Muscle of arm (tissue), 1 donor: ENCODE measurements at regions not wholly inside any gene's neighbourhood (a gene's known extent, or its start where the extent isn't known, plus 50 kb on each side); places are given as distances from the start of the nearest gene placed in this dataset.

Experiments
- DNase-seq: peaks from one replicate; pipeline ENCODE4 v3.0.0-alpha.2; 2013

DNA sequence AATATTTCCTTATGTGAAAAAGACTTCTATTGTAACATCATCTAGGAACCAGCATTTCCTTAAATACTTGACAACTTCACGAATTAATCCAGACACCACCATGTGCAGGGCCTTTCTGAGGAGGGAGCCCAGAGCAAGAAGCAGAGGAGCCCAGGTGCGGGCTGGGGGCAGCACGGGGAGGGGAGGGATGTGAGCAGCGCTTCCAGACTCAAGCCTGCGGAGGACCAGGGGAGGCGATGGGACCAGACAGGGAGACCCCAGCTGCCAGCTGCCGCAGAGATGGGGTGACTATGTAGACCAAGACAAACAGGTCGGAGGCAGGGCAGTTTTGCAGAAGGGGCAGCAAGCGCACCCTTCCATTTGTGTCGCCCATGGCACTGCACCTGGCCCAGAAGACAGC, 596.1 kb downstream of the IRX1 start:
- no peak for DNase-seq

DNA sequence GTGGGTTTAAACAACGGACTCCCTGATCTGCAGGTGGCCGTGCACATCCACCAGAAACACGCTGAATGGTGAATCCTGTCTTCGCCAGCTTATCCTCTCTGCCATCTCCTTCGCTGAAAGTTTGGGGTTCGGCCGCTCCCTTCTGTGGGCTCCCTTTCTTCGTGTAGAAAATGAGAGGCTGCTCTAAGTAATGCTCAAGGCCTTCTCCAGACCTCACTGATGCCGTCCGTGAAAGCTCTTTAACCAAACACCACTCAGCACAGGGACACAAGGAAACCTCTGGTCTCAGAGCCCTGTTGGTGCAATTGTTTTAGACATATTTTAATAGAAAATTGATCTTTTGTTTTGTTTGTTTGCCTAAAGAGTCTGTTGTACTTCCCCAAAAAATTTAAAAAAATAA, 596.5 kb downstream of the IRX1 start:
- DNase-seq = no peak

DNA sequence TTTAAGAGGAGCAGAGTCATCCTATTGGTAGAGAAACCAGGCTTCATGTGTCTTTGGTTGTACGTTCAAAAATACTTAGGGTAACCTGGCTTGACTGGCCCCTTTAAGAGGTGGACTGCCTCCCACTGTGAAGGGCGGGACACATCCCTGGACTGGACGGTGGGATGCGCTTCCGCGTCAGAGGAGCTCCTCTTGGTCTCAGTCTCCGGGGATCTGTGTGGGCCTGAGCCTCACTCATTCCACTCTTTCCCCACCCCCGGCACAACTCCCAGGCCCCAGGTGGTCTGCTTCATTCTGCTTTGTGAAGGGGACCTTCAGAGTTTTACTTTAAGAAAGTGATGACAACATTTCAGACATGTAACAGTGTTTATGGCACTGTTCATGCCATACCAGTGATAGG, 601.1 kb downstream of the IRX1 start:
- DNase-seq = no peak

DNA sequence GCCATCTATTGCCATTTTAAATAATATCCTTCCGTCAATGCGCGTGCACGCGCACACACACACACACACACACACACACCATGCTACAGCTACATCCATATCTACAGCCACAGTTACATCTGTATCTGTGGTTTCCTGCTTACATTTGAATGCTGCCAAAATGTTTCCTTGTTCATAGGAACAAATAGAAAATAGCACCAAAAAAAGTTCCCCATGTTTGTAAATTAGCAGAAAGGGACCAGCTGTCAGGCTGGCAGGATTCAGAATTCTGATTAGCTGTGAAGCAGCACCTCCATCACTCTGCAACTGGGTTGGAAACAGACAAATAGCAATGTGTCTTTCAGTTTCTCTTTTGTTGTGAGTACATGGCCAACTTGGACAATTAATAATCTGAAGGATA, 601.5 kb downstream of the IRX1 start:
- no peak for DNase-seq

DNA sequence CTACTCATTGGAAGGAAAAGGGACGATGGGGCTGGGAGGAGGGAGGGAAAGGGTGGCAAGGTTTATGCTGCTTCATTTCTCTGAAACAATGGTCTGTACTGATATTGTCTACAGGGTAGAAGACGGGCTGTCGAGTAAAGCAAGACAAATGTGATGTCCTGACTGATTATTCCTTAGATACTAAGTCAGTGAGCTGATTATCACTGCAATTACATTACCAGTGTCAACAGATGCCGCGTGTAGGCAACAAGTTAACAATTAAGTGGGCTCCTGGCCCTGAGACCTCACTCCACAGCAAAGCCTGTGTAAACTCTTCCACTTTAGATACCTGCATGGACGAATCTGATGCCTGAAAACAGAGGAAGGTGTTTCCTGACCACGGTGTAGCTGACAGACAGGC, 602.8 kb downstream of the IRX1 start:
- no peak for DNase-seq

DNA sequence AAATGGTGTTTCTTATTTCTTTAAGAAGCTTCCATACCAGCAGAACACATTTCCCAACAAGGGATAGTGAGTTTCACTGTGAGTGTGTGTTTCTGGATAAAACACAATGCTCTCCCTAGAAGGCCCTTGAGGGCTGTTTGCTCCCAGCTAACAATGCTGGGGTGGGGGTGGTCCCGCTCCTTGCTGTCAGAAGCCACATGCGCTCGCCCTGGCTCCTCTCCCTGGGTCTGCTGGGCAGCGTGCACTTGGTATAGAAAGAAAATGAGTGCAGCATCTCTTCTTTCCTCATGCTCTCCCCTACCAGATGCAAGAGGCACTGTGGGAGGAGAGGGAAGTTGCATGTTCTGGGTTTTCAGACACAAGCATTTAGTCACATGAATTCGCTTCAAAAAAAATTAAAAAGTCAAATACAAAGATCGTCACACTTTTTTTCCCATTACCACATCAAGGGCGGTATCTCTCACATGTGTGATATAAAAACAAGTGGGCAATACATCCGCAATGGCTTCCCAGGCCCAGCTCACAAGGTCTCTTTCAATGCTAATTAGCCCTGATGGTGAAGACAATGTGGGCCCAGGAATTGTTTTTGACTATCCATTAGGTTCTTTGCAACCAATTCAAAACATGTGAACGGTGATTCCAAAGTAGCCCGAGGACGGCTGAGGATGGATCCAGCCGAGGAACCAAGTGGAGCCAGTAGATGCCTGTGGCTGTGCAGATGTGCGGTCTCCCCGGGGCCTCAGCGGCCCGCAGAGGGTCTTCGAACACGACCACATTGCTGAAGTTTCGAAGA, 603.6 kb downstream of the IRX1 start:
- no peak for DNase-seq

DNA sequence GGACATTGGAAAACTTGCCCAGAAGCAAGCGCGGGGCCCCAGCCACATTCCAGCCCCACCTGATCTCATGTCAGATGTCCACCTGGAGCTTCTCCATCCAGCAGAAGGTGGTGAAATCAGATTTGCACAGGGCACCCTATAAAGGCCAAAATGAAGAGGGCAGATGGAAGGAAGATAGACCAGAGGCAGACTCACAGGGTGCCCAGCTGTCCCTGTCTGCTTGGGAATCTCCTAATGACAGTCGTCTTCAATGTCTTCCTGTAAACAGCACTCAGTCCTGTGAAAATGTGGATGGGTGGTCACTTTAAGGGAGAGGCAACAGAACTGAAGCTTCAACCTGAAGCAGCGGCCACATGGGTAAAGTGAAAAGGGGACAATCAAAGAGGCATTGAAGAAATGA, 607.5 kb downstream of the IRX1 start:
- DNase-seq = no peak

DNA sequence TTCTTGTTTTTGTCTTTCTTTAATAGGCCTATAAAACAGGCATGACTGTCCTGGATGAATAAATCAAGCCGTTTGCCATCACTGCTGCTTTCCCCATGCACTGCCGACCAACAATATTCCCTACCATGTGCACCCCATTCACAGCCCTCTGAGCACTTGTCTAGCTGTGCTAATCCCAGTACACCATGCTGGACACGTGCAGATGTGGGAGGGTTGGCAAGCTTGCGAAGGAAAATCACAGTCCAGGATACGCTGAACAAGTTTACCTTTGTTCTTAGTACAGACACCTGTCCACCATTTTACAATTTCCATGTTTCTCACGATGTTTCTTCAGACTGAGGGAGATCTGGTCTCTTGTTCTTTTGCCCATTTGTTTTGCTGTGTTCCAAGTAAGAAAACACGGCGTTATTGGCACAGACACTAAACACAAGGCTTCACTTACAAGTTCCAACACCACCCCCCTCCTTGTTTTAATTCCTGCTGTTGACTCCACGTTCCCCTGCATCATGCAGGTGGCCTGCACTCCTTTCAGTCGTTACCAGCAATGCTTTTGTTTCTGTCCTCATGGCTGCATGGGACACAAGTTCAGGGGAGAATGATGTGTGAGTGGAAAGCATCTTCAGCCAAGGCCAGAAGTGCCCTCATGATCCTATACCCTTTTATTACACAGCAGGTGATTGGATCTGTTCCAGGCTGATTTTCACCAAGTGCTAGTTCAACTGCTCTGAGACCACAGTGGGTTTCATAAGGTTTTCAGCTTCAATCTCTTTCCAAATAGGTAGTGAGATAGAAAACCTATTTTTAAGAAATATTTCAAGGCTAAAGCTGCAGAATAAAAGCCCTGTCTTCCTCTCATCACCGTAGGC, 608.9 kb downstream of the IRX1 start:
- DNase-seq = no peak

DNA sequence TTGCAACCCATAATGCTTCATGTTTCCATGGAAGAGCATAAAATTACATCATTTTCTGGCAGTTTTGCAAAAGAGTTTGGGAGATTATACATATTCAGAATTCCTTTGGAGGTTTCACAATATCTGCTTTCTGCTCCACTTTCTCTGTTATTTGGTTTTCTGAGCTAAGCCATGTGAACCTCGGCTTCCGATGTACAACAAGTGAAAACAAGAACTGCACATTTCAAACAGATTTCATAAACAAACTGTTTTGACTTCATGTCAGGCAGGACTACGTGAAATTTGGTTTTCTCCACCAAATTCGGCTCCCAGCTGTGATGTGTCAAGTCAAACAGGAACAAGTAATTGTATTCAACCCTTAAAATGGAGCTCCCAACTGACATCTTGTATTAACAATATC, 609.8 kb downstream of the IRX1 start:
- DNase-seq = peak; percentile 57

DNA sequence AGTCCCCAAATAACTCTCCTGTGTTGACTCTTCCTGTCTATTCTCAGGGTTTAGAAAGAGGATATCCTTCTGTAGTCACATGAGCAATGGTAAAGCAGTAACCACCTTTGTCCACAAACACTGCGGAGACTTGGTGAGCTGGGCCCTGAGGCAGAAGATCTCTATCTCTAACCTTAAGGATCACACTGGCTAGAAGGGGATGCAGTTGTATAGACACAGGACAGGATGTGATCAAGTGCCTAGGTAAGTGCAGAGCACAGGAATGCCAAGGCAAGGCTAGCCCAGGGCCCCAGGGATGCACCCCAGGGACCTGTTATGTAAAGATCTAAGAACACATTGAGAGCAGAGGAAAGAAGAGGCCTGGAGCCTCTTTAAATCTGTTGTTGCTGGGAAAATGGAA, 610.5 kb downstream of the IRX1 start:
- DNase-seq = no peak

DNA sequence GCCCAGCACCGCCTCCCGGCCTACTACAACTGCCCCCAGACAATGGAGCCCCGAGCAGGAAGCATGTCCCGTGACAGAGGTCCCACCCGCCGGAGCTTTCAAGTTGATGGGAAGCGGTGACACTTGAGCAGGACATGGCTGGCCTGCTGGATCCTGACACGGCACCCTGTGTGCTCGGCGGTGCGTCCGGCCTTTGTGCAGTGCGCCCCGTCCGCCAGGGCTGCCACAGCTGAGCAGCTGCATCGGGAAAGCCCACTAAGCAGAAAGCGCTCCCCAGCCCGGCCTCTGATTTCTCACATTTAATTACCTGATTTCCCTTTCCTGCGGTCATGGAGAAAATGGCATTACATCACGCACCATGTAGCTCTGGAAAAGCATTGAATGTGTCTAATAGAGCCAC, 611.9 kb downstream of the IRX1 start:
- DNase-seq = no peak

DNA sequence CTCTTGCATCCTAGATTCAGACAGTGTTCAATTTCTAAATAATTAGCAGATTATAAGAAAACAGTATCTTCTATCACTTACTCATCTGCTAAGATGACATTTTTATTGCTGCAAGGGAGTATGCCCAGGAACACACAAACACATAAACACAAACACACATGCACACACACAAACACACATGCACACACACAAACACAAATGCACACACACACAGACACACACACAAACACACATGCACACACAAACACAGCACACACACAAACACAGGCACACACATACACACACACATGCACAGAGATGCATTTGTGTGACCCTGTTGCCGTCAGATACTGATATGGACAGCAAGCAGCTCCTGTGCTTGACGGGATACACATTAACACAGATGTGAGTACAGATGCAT, 612.9 kb downstream of the IRX1 start:
- no peak for DNase-seq

DNA sequence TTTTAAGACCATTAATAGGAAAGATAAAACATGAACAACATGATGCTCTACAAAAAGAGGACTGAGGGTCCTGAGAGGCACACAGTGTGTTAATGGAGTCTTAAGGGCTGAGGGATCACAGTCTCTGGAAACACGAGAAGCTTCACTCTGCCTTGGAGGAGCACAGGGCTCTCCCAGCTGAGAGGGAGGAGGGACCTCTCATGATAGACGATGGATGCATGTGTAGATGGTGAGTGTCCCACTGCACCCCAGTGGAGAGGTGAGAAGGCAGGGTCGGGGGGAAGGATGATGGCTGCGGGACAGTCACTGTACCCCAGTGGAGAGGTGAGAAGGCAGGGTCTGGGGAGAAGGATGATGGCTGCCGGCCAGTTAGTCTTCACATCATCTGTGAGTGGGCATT, 613.4 kb downstream of the IRX1 start:
- DNase-seq = no peak

DNA sequence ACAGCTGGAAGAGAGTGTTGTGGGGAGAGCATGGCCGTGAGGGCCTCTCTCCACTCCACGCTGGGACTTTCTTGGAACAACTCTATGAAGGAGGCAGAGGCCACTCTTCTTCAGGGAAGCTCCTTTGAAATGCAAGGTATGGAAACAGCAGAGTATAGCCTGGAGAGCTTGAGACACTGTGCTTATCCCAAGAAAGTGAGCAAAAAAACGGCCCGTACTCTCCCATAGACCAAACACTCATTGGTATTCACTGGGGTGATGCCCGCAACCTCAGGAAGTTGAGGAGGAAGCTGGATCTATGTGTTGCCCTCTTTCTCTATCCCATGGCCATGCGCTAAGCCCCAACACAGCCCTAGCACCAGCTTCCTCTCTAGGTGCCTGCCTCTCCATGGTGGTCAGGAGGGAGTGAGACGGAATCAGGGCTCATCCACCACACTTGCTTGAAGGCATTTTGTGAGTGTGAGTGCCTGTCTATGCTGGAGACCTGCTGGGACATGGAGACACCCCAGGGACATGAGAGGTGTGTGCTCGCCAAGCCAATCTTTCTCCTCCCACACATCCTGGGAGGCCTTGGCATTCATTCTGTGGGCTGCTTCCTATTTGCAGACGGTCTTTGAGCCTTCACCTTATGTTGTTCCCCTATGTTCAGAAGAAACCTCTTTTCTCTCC, 616.6 kb downstream of the IRX1 start:
- no peak for DNase-seq

DNA sequence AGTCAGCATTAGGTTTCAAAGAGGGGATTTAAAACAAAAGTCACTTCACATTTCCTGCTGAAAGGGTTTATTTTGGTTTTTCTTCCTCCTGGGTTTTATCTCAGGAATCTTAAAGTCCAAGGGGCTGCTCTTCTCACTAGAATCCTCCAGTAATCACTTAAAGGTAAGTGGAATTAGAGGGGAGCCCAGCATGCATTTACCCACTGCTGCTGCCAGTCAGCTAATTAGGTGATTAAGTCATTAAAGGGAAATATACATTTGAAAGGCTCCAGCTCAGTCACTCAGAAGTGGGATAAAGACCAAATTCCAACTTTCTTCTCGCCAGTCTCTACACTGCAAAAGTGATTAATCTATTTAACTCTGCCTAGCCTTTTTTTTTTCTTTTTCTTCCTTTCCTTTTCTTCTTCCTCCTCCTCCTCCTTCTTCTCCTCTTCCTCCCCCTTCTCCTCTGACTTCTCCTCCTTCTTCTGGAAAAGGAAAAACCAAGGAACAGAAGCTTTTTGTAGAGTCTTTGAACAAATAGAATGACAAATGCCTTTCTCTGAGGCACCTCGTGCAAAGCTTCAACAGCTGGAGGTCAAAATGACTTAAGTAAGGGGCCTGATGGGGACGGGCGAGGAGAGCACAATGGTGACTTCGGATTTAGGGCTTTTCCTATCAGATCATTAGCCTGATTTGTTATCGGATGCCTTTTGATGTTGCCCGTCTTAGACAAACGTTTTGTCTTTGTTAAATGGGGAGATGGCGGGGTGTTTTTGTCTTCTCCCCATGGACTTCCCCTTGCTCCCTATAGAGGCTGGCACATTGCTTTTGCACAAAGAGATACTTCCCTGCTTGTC, 617.6 kb downstream of the IRX1 start:
- no peak for DNase-seq

DNA sequence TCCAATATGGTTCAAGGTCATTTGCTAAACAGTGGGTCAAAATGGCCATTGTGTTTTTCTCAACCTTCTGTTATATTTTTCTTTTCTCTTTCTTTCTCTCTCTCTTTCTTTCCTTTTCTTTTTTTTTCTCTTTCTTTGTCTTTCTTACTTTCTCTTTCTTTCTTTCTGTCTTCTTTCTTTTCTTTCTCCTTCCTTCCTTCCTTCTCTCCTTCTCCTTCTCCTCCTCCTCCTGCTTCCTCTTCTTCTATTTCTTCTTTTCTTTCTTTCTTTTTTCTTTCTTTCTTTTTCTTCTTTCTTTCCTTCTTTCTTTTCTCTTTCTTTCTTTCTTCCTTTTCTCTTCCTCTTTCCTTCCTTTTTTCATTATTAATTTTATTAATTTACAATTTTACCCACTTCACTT, 619.5 kb downstream of the IRX1 start:
- no peak for DNase-seq

DNA sequence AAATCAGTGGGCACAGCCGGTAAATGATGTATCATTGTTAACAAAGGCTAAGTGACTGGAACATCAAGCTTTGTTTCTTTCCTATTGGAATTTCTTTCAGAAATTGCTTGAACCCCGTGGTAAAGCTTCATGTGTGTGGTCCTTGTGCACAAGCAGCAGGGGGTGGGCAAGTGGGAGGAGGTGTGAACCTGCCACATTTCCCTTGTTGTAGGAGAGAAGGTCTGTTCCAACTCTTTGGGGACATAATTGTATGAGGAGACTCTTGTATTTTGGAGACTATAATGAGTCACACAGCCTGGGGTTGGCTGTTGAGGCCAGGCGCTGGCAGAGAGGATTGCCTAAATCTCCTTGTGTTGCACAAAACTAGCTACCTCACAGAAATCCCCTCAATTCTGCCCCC, 620.5 kb downstream of the IRX1 start:
- DNase-seq = no peak

DNA sequence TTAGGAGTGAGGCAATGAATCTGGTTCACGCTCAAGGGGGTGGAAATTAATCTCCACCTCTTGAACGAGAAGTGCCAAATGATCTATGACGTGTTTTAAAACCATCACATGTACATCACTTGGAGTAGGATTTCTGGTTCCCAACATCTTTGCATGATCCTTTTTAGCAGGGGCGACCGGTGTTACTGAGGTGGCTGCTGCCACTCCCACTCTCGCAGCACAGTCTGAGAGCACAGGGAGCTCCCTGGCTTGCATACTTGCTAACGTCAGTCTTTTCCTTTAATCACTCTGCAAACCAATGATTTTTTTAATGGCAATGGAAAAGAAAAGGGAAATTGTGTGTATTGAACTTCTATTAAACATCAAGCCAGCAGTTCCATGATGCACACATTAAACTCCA, 624.4 kb downstream of the IRX1 start:
- no peak for DNase-seq

DNA sequence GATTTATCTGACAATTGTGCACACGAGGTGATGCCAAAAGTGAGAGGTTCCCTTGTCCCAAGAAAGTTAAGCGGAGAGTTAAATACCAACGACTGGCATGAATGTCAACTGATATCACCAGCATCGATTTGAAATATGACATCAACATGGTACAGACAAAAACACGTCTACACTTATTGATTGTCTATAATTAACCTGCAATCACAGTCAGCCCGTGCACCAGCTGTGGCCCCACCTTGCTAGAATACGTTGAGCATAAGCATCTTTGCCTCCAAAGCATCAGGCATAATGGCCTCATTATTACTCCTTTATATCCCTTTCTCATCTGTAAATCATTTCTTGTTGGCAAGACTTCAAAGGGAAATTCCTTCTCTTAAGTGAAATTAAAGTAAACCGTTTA, 625.4 kb downstream of the IRX1 start:
- DNase-seq = no peak

DNA sequence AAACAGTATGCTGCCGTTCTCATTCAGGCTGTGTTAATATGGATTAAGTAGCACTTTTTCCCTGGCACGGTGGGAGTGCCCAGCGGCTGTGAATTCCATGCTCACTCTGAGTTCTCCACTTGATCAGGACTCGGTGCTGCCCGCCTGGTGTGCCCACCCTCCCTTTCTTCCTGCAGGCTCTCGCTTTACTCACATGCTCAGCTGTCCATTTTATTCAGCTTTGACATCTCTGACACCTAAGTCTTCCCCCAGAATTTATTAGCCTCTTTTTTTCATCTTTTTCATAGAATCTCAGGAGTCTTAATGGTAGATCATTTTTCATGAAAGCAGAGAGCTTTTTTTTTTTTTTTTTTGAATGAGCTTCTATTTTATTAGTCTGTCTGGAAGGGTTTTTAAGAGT, 626.5 kb downstream of the IRX1 start:
- no peak for DNase-seq

DNA sequence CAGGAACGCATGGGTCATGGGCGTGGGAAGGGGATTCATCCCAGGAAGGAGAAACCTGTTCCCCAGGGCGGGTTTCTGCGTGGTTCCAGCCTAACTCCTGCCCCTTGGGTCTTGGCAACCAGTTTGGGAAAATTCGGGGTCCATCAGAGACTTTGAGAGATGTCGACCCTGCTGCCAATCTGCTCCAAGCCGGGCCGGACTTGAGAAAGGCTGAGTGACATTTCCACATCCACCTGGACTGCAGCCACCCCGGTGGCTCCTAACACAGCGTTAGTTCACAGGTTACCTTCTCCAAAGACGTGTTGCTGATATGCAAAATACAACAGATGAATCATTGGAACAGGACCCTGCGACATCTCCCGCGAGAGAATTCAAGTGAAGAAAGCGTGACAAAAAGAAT, 627.2 kb downstream of the IRX1 start:
- no peak for DNase-seq

DNA sequence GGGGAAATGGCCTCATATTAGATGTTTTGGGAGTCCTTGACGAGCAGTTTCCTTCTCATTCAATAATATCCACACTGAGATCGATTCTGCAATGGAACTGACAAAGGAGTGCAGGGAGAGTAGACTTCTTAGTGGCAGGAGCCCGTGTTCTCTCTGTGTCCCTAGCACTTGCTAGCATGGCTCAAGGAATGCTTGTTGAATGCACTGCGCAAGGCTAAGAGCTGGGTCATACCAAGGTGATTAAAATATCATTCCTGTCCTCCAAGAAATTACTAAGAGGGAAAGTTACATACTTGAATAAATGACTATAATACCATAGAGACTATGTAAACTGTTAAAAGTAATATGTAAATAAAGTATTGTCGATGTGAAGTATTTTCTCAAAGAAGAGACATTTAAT, 630.1 kb downstream of the IRX1 start:
- DNase-seq = no peak
